ENCODE measurements at regions not wholly inside any gene's neighbourhood (a gene's known extent, or its start where the extent isn't known, plus 50 kb on each side); places are given as distances from the start of the nearest gene placed in this dataset.

DNA sequence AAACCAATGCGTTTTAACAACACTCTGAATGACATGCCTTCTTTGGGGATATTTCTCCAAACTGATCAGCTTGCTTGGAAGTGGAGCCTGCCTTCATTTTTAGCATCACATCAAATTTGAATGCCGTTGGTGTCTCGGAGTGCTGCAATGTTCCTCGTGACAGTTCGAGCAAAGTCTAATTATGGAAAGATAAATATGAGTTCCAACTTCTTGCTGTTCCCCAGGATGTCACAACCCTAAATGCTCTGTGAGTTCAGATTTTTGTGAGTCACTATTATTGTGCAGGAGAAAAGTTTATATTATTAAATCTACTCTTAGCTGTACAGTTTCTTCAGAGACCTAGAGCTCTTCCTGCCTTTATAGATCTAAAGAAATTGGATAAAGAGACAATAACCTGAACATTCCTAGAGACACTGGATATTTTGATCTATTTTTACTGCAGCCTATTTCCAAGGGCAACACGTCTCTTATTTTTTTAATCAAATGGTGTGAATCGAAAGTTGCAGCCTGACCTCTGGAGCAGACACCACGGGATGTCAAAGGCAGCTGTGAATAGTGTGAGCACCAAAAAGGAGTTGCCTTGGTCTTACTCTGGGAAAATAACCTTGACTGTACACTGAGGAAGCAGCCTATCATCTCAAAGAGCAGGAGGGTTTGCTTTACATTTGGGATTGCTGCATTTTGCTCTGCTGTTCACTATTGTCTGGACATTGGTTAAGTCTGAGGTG is 330.1 kb downstream of the TDRD15 start:
- DNase-seq = no peak

DNA sequence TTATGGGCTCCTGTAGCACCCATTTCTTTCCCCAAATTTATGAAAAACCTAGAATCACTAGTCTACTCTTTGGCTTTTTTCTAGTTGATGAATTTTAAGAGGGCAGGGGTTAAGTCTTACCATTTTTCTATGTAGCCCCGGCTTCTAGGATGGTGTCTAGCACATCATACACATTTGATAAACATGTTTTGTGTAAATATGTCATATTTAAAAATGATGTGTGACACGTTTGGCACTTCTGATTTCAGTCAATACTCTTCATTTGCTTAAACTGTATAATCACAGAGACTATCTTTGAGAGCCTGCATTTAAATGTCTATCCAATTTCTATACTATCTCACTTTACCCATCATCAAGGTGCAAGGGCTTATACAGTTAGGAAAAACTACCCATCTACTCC is 331.1 kb downstream of the TDRD15 start:
- DNase-seq = no peak
- in situ Hi-C loops (cut with MboI; ENCODE audit: low pct_unique_long_range_greater_than_20kb, low sequenced_read_pairs) = no loop called here

More for the DNA sequence above, 330.1 kb downstream of the TDRD15 start:
- in situ Hi-C loops (cut with MboI; ENCODE audit: low pct_unique_long_range_greater_than_20kb, low sequenced_read_pairs) = no loop called here

DNA sequence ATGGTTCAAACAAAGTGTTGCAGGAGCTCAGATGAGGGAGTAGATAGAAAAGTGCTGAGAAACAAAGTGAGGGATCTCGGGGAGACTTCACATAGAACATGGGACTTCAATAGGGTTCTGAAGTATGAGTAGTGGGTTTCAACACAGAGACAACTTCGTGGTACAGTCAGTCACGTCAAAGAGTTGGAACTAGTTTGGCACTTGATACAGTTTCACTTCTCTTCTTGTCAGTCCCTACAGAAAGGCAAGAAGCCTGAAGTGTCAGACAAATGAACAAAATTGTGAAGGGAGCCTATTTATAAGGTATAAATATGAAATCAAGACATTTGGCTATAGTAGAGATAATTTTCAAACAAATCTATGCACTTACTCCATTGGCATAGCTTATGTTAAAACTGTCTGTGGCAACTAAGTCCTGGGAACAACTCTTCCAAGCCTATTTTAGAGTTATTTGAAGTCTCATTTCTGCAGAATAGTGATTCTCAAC is 338.0 kb downstream of the TDRD15 start:
- no peak for DNase-seq
- in situ Hi-C loops (cut with MboI; ENCODE audit: low pct_unique_long_range_greater_than_20kb, low sequenced_read_pairs) = no loop called here

DNA sequence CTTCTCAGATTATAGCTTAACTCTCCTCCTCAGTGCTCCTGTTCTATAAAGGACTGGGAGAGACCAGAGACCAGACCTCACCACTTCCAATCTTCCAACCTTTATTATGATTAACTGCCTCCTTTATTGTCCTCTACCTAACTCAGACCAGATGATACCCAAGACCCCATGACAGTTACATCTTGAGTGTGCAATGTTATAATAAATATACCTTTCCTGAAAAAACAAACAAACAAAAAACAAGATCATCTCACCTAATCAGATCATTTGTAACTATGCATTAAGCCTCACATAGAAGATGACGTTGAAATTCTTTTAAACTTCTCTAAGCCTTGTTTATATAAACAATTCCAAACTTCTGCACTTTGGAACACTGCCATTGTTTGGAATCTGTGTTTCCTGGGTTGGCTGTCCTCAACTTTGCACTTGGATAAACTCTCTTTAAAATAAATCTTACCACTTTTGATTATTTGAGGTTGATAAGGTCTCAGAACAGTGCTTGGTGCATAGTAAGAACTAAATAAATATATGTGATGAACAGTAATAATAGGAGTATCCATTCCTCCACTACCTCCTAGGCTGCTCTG is 342.7 kb downstream of the TDRD15 start:
- in situ Hi-C loops (cut with MboI; ENCODE audit: low pct_unique_long_range_greater_than_20kb, low sequenced_read_pairs) = no loop called here
- no peak for DNase-seq

DNA sequence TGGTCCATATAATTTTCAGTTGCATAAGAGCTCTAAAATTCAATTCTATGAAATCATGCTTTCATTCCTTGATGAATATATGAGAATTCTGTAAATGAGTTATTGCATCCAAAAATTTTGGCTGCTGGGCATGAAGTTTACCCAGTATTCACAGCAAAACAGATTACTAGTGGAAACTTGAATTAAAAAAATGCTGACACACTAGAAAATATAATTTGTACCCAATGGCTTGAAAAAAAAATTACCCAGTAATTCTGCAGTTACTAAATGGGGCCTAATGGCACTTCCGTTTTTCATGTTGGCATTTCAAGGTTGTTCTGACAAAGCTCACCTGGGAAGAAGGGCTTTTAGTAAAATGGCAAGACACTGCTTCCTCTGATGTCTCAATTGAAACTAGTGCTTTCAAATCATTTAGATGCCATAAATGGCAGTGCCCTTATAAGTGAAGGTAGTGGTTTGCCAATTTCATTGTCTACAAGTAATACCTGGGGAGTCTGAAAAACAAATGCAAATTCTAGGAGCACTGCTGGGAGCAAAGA is 343.6 kb downstream of the TDRD15 start:
- no peak for DNase-seq
- in situ Hi-C loops (cut with MboI; ENCODE audit: low pct_unique_long_range_greater_than_20kb, low sequenced_read_pairs) = no loop called here

DNA sequence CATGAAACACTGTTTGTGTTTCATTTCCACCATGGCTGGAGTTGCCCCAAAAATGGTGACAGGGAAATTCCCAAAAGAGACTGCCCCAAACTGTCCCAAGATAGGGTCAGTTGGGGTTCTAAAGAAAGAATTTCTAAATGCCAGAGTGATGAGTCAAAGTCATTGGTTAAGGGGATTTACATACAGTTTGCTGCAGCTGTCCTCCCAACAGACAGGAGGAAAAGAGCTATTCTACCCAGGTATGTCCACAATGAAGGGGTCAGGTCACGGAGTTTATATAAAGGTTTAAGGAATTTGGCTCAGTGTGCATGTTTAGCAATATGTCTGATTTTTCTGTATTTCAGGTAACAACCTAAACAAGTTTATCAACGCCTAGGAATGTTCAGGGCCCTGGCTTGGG is 344.1 kb downstream of the TDRD15 start:
- in situ Hi-C loops (cut with MboI; ENCODE audit: low pct_unique_long_range_greater_than_20kb, low sequenced_read_pairs) = no loop called here
- no peak for DNase-seq

DNA sequence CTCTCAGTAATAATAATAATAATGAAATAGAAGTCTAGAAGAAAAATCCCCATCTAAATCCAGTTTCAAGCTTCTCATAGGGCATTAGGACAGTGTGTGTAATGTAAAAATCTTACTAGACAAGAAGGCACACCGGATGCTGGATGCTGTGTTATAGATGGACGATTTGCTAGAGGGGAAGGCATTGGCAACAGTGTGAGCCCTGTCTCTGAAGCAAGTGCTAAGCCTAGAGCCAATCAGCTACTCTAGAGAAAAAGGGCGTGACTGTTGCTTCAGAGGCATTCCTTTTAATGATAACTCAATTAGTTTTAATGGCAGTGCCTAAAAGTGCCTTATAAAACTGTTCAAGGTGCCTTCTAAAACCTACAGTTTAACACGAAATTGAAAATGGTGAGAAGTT is 344.9 kb downstream of the TDRD15 start:
- in situ Hi-C loops (cut with MboI; ENCODE audit: low pct_unique_long_range_greater_than_20kb, low sequenced_read_pairs) = no loop called here
- no peak for DNase-seq

DNA sequence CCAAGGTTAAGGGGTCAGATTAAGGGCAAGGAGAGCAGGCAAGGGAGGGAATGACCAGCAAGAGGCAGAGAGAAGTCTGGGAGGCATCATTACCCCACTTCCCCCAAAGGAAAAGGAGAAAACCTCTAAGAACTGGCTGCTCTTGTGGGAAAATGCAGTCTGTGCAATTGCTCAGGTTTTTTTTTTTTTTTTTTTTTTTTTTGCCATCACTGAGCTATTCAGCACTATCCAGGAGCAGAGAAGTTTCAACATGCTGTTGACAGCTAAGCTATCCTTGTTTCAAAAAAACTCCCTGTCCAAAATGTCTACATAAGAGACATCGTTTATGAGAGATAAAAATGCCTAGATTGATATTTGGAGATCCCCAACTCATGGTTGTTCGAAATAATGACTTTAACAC is 345.4 kb downstream of the TDRD15 start:
- no peak for DNase-seq
- in situ Hi-C loops (cut with MboI; ENCODE audit: low pct_unique_long_range_greater_than_20kb, low sequenced_read_pairs) = no loop called here

DNA sequence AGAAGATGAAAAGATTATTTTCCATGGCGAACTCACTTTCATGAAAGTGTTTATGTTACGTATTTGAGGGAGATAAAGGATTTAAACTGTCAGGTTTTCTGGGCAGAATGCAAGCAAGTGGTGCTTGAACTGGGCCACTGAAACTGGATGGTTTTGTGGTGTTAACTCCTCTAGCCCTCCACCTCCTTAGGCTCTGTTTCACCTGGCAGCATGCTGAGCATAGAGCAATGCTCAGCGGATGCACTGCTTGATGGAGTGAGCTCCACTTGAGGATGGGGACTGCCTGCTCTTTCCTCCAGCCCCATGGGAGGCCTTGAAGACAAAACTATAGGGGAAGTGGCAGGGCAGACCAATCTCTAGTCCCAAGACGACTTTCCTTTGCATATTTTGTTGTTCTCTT is 345.8 kb downstream of the TDRD15 start:
- no peak for DNase-seq
- in situ Hi-C loops (cut with MboI; ENCODE audit: low pct_unique_long_range_greater_than_20kb, low sequenced_read_pairs) = no loop called here

DNA sequence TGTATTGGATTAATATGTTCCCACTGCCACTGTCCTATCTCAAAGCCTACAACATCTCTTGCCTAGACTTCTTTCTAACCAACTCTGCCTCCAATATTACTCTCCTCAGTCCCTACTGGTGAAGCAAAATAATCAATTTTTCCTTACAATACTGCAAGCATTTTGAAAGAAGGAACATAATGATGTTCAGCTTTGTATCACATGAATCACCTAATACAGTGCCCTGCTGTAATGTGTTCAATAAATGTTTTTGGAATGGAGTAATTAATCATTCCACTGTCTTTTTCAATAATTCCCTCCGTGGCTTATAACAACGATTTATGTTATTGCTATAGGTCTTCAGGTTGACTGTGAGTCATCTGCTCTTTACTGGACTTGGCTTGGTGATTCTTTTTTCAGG is 356.4 kb downstream of the TDRD15 start:
- DNase-seq = no peak
- in situ Hi-C loops (cut with MboI; ENCODE audit: low pct_unique_long_range_greater_than_20kb, low sequenced_read_pairs) = no loop called here

DNA sequence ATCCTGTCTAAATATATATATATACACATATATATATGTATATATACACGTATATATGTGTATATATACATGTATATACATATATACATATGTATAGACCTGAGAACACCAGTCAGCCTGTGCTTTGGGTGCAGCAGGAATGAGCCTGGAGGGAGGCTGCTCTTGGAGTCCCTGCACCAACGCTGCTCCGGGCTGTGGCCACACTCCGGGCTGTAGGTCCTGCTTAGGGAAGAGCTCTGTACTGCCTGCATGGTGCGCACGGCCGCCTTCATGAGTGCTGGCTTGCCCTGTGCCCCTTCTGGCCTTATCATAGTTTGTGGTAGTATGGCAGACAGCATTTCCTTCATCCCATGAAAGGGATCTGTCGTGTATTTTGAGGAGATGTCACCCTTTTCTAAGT is 360.9 kb downstream of the TDRD15 start:
- no peak for DNase-seq
- in situ Hi-C loops (cut with MboI; ENCODE audit: low pct_unique_long_range_greater_than_20kb, low sequenced_read_pairs) = no loop called here

DNA sequence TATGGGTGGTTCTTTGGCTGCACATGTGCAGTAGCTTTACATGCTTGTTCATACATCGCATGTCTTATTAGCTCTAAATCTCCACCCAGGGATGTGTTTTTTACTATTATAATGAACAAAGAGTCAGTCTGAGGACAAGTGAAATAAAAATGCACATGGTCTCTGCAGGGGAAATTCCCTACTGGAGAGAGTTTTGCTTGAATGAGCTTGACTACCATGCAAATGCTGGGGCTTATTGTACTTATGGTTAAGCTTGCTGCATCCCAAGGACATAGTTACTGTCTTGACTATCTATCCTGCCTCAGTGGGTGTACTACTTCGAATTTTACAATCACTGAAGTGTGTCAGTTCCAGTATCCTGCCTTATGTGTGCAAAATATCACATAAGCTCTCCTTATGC is 362.7 kb downstream of the TDRD15 start:
- no peak for DNase-seq

DNA sequence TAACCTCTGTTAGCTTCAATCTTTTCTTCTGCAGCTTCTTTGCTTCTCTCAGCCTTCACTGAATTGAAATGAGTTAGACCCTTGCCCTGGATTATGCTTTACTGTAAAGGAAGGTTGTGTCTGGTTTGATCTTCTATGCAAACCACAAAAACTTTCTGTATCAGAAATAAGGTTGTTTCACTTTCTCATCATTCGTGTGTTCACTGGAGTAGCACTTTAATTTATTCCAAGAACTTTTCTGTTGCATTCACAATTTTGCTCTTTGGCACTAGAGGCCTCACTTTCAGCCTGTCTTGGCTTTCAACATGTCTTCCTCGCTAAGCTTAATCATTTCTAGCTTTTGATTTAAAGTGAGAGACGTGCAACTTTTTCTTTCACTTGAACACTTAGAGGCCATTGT is 365.3 kb downstream of the TDRD15 start:
- DNase-seq = no peak
- in situ Hi-C loops (cut with MboI; ENCODE audit: low pct_unique_long_range_greater_than_20kb, low sequenced_read_pairs) = no loop called here

More for the DNA sequence above, 362.7 kb downstream of the TDRD15 start:
- in situ Hi-C loops (cut with MboI; ENCODE audit: low pct_unique_long_range_greater_than_20kb, low sequenced_read_pairs) = no loop called here

DNA sequence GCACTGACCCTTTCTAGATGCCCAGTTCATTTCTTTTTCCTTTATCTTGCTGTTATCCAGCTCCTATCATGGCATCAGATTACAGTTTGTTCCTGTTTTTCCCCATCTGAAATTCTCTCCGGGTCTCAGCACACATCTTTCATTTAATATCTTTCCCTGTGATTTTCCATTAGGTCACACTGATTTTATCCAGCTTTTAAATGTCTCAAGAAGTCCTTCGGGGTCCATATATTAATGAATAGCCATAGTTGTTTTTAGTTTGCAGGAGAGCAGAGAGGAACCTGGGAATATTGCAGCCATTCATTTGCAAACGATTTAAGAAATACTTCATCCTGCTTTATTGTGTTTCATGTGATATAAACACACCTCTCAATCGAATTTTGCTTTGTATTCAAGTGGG is 374.2 kb downstream of the TDRD15 start:
- in situ Hi-C loops (cut with MboI; ENCODE audit: low pct_unique_long_range_greater_than_20kb, low sequenced_read_pairs) = no loop called here
- no peak for DNase-seq

DNA sequence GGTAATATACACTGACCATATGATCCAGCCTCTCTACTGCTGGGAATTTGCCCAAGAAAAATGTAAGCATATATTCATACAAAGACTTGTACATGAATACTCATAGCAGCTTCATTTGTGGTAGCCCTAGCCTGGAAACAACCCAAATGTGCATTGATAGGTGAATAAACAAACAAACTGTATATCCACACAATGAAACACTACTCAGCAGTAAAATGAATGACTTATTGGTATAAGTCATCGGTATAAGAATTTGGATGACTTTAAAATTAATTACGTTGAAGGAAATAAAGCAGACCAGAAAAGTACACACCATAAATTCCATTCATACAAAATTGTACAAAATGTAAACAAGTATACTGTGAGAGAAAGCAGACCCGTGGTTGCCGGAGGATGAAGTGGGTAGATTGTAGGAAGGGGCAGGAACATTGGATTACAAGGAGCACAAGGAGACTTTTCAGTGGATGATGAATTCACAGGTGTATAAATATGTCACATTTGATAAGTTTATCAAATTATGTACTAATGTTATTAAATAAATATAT is 376.7 kb downstream of the TDRD15 start:
- in situ Hi-C loops (cut with MboI; ENCODE audit: low pct_unique_long_range_greater_than_20kb, low sequenced_read_pairs) = no loop called here
- no peak for DNase-seq

DNA sequence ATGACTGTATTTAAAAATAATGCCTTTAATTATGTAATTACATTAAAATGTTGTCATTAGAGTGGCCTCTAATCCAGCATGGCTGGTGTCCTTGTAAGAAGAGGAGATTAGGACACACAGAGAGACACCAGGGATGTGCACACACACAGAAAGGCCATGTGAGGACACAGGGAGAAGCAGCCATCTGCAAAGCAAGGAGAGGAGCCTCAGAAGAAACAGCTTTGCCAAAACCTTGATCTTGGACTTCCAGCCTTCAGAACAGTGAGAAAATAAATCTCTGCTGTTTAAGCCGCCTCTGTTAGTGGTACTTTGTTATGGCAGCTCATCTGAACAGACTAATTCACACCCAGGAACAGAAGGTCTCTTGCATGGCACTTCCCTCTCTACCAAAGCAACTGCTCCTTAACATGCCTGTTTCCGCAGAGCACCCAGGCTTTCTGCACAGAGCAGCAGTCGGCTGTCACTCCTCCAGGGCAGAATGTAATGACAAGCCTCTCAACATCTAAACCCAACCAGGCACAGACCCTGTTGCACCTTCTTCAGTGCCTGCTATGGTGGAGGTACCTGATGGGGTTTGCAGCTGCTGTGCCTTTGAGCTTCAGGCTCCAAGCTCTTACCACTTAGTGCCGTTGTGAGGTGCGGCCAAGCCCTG is 377.7 kb downstream of the TDRD15 start:
- in situ Hi-C loops (cut with MboI; ENCODE audit: low pct_unique_long_range_greater_than_20kb, low sequenced_read_pairs) = no loop called here
- no peak for DNase-seq

DNA sequence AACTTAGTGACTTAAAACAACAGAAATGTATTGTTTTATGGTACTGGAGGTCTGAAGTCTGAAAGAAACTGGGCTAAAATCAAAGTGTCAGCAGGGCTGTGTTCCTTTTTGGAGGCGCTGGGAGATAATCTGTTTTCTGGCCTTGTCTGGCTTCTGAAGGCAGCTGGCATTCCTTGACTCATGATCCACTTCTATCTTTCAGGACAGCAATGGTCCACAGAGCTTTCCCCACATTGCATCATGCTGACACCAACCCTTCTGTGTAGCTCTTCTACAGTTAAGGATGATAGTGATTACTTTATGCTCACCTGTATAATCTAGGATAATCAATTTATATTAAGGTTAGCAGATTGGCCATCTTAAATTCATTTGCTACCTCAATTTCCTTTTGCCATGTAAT is 392.1 kb downstream of the TDRD15 start:
- DNase-seq = no peak
- in situ Hi-C loops (cut with MboI; ENCODE audit: low pct_unique_long_range_greater_than_20kb, low sequenced_read_pairs) = no loop called here

DNA sequence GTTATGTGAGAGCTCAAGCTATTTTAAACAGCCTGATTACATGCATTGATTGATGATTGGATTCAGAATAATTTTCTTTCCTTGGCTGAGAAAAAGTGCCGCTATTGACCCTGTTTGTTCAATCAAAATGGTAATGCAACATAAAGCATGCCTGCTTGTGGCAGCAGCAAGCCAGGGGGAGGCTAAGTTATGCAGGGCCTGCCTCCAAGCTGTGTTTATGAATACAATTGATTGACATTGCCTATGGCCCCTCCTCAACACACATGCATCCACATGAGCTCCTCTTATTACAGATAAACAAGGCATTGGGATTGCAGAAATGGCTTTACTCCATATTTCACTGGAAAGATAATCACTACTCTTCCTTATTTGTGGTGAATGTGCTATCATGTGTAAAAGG is 395.6 kb downstream of the TDRD15 start:
- no peak for DNase-seq
- in situ Hi-C loops (cut with MboI; ENCODE audit: low pct_unique_long_range_greater_than_20kb, low sequenced_read_pairs) = no loop called here

DNA sequence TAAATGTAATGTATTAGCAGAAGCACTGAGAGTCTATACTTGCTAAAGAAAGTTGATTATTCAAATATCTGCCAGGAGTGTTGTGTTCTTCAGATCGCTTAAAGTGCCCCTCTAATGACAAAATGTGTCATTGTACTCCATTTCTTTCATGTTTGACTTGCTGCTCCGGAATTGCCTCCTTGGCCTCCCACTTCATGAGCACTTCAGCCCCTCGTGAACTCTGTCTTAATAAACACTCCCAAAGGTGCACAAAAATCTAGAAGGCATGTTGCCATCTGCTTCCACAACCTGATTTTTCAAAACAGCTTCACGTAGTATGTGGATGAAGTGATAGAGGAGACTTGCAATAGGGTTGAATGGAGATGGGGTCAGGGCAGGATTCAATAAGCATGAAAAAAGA is 396.1 kb downstream of the TDRD15 start:
- in situ Hi-C loops (cut with MboI; ENCODE audit: low pct_unique_long_range_greater_than_20kb, low sequenced_read_pairs) = no loop called here
- no peak for DNase-seq

DNA sequence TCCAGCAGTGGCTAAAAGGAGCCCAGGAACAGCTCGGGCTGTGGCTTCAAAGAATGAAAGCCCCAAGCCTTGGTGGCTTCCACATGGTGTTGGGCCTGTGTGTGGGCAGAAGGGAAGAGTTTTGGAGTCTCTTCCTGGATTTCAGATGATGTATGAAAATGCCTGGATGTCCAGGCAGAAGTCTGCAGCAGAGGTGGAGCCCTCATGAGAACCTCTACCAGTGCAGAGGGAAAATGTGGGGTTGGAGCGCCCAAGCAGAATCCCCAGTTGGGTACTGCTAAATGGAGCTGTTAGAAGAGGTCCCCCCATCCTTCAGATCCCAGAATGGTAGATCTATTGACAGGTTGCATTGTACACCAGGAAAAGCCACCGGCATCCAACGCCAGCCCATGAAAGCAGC is 412.1 kb downstream of the TDRD15 start:
- in situ Hi-C loops (cut with MboI; ENCODE audit: low pct_unique_long_range_greater_than_20kb, low sequenced_read_pairs) = no loop called here
- DNase-seq = no peak
